Mucosa of descending colon (tissue), 3 donors: ENCODE measurements at regions not wholly inside any gene's neighbourhood (a gene's known extent, or its start where the extent isn't known, plus 50 kb on each side); places are given as distances from the start of the nearest gene placed in this dataset.

Experiments used
- ATAC-seq: fragments of 200-7000 bp; cut with Tn5 transposase; one replicate; pipeline ENCODE4 v1.9.1; 2020; ENCODE audit warnings: mild to moderate bottlenecking, moderate library complexity
- DNase-seq, 3 donors: peaks; one replicate each; pipeline ENCODE4 v3.0.0-alpha.2; 2020
- H3K36me3 ChIP-seq: fragments of 200-600 bp; one replicate; pipeline ENCODE4 v1.8.0; 2021; ENCODE audit warnings: low read depth, mild to moderate bottlenecking
- H3K4me1 ChIP-seq: fragments of 200-600 bp; one replicate; pipeline ENCODE4 v1.8.0; 2021; ENCODE audit warnings: low read depth, mild to moderate bottlenecking
- H3K4me3 ChIP-seq: fragments of 200-600 bp; one replicate; pipeline ENCODE4 v1.8.0; 2021; ENCODE audit warnings: mild to moderate bottlenecking
- H3K9me3 ChIP-seq: fragments of 200-600 bp; one replicate; pipeline ENCODE4 v1.8.0; 2021; ENCODE audit warnings: mild to moderate bottlenecking
- intact Hi-C, 2 donors: fragments of 100-400 bp; cut with DNase I in 1 of 2; cut with micrococcal nuclease in 1 of 2; formaldehyde crosslinking; loops; one replicate each; pipeline versions ENCODE4 v1.11.0 to v1.11.1; 2022; cut with DNase I, micrococcal nuclease
- TF ChIP-seq, protein P1 (sequence below): fragments of 200-600 bp; IDR thresholded peaks from one replicate; pipeline ENCODE4 v1.8.0; 2022; ENCODE audit warnings: antibody characterized with exemption, mild to moderate bottlenecking
- donor health status: DM: no; HTN: no; CAD: no; lungs with moderate emphysema.
- donor health status: DM: no; HTN: no; CAD: no.
- donor health status: DM: no; HTN: yes; CAD: no.

DNA sequence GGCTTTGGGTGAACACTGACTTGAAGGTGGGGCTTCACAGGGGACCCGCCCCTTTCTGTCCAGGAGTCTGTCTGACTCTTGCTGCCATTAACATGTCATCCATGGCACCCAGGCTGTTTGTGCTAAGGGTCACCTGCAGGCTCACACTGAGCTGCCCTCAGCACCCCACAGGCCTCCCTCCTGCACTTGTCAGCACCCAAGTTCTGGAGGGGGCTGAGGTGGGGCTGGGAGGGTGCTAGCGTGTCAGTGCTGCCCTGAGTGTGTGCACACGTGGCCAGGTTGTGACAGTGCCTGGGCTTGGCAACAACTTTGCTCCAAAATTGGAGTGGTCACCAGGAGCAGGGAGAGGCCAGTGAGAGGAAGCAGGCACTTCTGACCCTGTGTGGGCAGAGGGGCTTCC is 963.2 kb downstream of the TRHDE start:
- DNase-seq (no peak), ATAC-seq (no peak)
- intact Hi-C loops, result no loop called here

GRCh38 chr12:73240110-73240509 is 967.9 kb downstream of the TRHDE start:
- TF ChIP-seq, protein P1, sequence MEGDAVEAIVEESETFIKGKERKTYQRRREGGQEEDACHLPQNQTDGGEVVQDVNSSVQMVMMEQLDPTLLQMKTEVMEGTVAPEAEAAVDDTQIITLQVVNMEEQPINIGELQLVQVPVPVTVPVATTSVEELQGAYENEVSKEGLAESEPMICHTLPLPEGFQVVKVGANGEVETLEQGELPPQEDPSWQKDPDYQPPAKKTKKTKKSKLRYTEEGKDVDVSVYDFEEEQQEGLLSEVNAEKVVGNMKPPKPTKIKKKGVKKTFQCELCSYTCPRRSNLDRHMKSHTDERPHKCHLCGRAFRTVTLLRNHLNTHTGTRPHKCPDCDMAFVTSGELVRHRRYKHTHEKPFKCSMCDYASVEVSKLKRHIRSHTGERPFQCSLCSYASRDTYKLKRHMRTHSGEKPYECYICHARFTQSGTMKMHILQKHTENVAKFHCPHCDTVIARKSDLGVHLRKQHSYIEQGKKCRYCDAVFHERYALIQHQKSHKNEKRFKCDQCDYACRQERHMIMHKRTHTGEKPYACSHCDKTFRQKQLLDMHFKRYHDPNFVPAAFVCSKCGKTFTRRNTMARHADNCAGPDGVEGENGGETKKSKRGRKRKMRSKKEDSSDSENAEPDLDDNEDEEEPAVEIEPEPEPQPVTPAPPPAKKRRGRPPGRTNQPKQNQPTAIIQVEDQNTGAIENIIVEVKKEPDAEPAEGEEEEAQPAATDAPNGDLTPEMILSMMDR, result no peak
- no peak overlapping the region for H3K4me3 ChIP-seq
- no peaks in the 10 kb centered on the region for H3K36me3 ChIP-seq
- peaks cover 31% of the 10 kb centered on the region for H3K9me3 ChIP-seq
- ATAC-seq (no peak), DNase-seq (no peak)
- H3K4me1 ChIP-seq, result no peaks in the 10 kb centered on the region
- intact Hi-C loops, result no loop called here

More for the DNA sequence above, 963.2 kb downstream of the TRHDE start:
- no peaks in the 10 kb centered on the region for H3K4me1 ChIP-seq
- H3K9me3 ChIP-seq, result peaks cover 63% of the 10 kb centered on the region
- H3K36me3 ChIP-seq, result no peaks in the 10 kb centered on the region
- TF ChIP-seq, protein P1, result no peak
- H3K4me3 ChIP-seq, result no peak overlapping the region

DNA sequence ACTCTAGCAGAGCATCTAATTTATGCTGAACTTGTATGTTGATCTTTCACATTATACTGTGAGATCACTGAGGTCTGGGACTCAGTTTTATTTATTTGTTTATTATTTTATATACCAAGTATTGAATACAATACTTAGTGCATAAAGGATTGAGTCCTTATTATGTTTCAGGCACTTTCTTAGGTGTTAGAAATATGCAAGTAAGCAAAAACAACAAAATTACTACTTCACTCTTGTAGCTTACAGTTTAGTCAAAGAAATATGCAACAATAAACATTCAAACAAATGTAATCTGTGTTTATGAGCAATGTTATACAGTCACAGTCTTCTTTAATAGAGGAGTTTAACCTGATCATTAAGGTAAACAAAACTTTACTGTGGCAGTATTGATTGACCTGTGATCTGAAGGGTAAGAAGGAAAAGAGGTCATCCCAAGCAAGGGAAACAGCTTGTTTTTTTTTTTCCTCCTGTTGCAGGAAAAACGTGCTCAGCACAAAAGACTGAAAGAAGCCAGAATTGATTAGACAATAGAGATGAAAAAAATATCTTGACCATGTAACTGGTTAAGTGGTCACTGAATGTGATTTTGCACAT is 990.7 kb downstream of the TRHDE start:
- intact Hi-C loops, result no loop called here

GRCh38 chr12:73266206-73266605 is 994.0 kb downstream of the TRHDE start:
- H3K4me3 ChIP-seq, result no peak overlapping the region

More for the DNA sequence above, 990.7 kb downstream of the TRHDE start:
- H3K4me3 ChIP-seq, result no peak overlapping the region
- DNase-seq, result no peak
- no peak for ATAC-seq
- H3K4me1 ChIP-seq, result no peaks in the 10 kb centered on the region
- peaks cover 28% of the 10 kb centered on the region for H3K9me3 ChIP-seq
- TF ChIP-seq, protein P1, result no peak
- no peaks in the 10 kb centered on the region for H3K36me3 ChIP-seq

DNA sequence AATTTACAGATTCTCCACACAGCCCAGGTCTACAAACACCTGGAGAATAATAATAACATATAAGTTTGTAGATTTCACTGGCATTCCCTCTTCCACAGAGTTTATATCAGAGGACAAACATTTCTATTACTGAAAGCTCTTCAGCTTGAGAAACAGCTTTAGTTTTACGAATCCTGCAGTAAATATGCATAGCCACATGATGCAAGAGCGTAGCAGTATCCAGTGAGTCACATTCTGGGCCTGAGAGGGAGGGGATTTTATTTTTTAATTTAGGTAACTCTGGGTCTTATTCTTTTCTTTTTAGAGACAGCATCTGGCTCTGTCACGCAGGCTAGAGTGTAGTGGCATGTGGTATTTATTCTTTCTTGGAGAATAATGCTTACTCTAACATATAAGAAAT is 1002.8 kb downstream of the TRHDE start:
- H3K9me3 ChIP-seq, result peaks cover 12% of the 10 kb centered on the region
- H3K4me1 ChIP-seq, result no peaks in the 10 kb centered on the region
- TF ChIP-seq, protein P1, result no peak
- DNase-seq (no peak), ATAC-seq (no peak)
- intact Hi-C loops, result no loop called here
- no peaks in the 10 kb centered on the region for H3K36me3 ChIP-seq
- no peak overlapping the region for H3K4me3 ChIP-seq

More at GRCh38 chr12:73266206-73266605, 994.0 kb downstream of the TRHDE start:
- TF ChIP-seq, protein P1, result no peak
- H3K9me3 ChIP-seq, result peaks cover 24% of the 10 kb centered on the region
- no peaks in the 10 kb centered on the region for H3K4me1 ChIP-seq
- H3K36me3 ChIP-seq, result no peaks in the 10 kb centered on the region
- DNase-seq, result no peak
- no peak for ATAC-seq
- intact Hi-C loops, result no loop called here

GRCh38 chr12:73277971-73278370 is 1005.8 kb downstream of the TRHDE start:
- no peak for ATAC-seq
- intact Hi-C loops, result no loop called here
- TF ChIP-seq, protein P1, result no peak

More at GRCh38 chr12:73277971-73278370, 1005.8 kb downstream of the TRHDE start:
- Histone ChIP-seq H3K36me3 (no peaks in the 10 kb centered on the region), H3K4me3 (no peak overlapping the region), H3K4me1 (no peaks in the 10 kb centered on the region), H3K9me3 (no peaks in the 10 kb centered on the region)
- no peak for DNase-seq
